Stimulated activated CD4-positive, alpha-beta T cell treated with anti-CD3 and anti-CD28 coated beads, Interleukin-1b, Interleukin-23, amount 100 ng/mL, for 48 hours (primary cell): ENCODE measurements at regions not wholly inside any gene's neighbourhood (a gene's known extent, or its start where the extent isn't known, plus 50 kb on each side); places are given as distances from the start of the nearest gene placed in this dataset.
A peak's percentile ranks its signal among the peaks of the same experiment; 100 is the strongest.

Source experiments
- DNase-seq: peaks from one replicate; pipeline ENCODE4 v3.0.0-alpha.2; 2020

- DNase-seq: peak; percentile 13
These were observed 224.2 kb upstream of the JUN start for GRCh38 chr1:59007820-59008598.

GRCh38 chr1:59008599-59009347 is 224.9 kb upstream of the JUN start:
- no peak for DNase-seq

- no peak for DNase-seq
These were observed 227.8 kb upstream of the JUN start for GRCh38 chr1:59011663-59012062.

GRCh38 chr1:59012378-59012777 is 228.5 kb upstream of the JUN start:
- no peak for DNase-seq

- DNase-seq: no peak
These were observed 229.6 kb upstream of the JUN start for GRCh38 chr1:59013276-59013927.

GRCh38 chr1:59013928-59014279 is 230.1 kb upstream of the JUN start:
- DNase-seq: no peak

- DNase-seq: no peak
These were observed 231.0 kb upstream of the JUN start for GRCh38 chr1:59014827-59015226.

GRCh38 chr1:59015708-59016107 is 231.9 kb upstream of the JUN start:
- DNase-seq: no peak

GRCh38 chr1:59016390-59016789 is 232.5 kb upstream of the JUN start:
- no peak for DNase-seq

- no peak for DNase-seq
These were observed 233.8 kb upstream of the JUN start for GRCh38 chr1:59017501-59018231.

GRCh38 chr1:59018446-59018845 is 234.6 kb upstream of the JUN start:
- no peak for DNase-seq

- no peak for DNase-seq
These were observed 235.0 kb upstream of the JUN start for GRCh38 chr1:59018860-59019259.

- peak; percentile 42 for DNase-seq
These were observed 236.5 kb upstream of the JUN start for GRCh38 chr1:59020151-59020997.

GRCh38 chr1:59022199-59022598 is 238.4 kb upstream of the JUN start:
- no peak for DNase-seq

GRCh38 chr1:59022799-59023198 is 239.0 kb upstream of the JUN start:
- DNase-seq: no peak

GRCh38 chr1:59025201-59025600 is 241.4 kb upstream of the JUN start:
- DNase-seq: no peak

- no peak for DNase-seq
These were observed 242.1 kb upstream of the JUN start for GRCh38 chr1:59025898-59026426.

- no peak for DNase-seq
These were observed 242.7 kb upstream of the JUN start for GRCh38 chr1:59026472-59026948.

GRCh38 chr1:59027177-59027576 is 243.3 kb upstream of the JUN start:
- DNase-seq: no peak

GRCh38 chr1:59028048-59028447 is 244.2 kb upstream of the JUN start:
- no peak for DNase-seq

- no peak for DNase-seq
These were observed 245.7 kb upstream of the JUN start for GRCh38 chr1:59029411-59030167.
